ENCODE measurements at regions not wholly inside any gene's neighbourhood (a gene's known extent, or its start where the extent isn't known, plus 50 kb on each side); places are given as distances from the start of the nearest gene placed in this dataset.

- DNase-seq, result no peak
Measured at GRCh38 chr13:70473907-70474306, 365.7 kb upstream of the KLHL1 start.

GRCh38 chr13:70469077-70469476 is 360.8 kb upstream of the KLHL1 start:
- no peak for DNase-seq

- no peak for DNase-seq
Measured at GRCh38 chr13:70457474-70457873, 349.2 kb upstream of the KLHL1 start.

GRCh38 chr13:70448820-70449219 is 340.6 kb upstream of the KLHL1 start:
- DNase-seq, result no peak

- DNase-seq, result no peak
Measured at GRCh38 chr13:70432276-70432805, 324.1 kb upstream of the KLHL1 start.

- no peak for DNase-seq
Measured at GRCh38 chr13:70430256-70430655, 322.0 kb upstream of the KLHL1 start.

- DNase-seq, result no peak
Measured at GRCh38 chr13:70424928-70425327, 316.7 kb upstream of the KLHL1 start.

- DNase-seq, result no peak
Measured at GRCh38 chr13:70424428-70424827, 316.2 kb upstream of the KLHL1 start.

GRCh38 chr13:70415136-70415535 is 306.9 kb upstream of the KLHL1 start:
- DNase-seq, result no peak

GRCh38 chr13:70408865-70409264 is 300.6 kb upstream of the KLHL1 start:
- DNase-seq, result no peak

- no peak for DNase-seq
Measured at GRCh38 chr13:70407486-70407885, 299.2 kb upstream of the KLHL1 start.

GRCh38 chr13:70405266-70405665 is 297.0 kb upstream of the KLHL1 start:
- DNase-seq, result no peak

- DNase-seq, result no peak
Measured at GRCh38 chr13:70394031-70394548, 285.8 kb upstream of the KLHL1 start.

- no peak for DNase-seq
Measured at GRCh38 chr13:70391678-70392077, 283.4 kb upstream of the KLHL1 start.

- DNase-seq, result no peak
Measured at GRCh38 chr13:70390968-70391367, 282.7 kb upstream of the KLHL1 start.

- DNase-seq, result no peak
Measured at GRCh38 chr13:70390064-70390463, 281.8 kb upstream of the KLHL1 start.

- DNase-seq, result no peak
Measured at GRCh38 chr13:70388935-70389334, 280.7 kb upstream of the KLHL1 start.

GRCh38 chr13:70386919-70387318 is 278.7 kb upstream of the KLHL1 start:
- no peak for DNase-seq

GRCh38 chr13:70385852-70386251 is 277.6 kb upstream of the KLHL1 start:
- no peak for DNase-seq

GRCh38 chr13:70384156-70384555 is 275.9 kb upstream of the KLHL1 start:
- no peak for DNase-seq

GRCh38 chr13:70380809-70381208 is 272.6 kb upstream of the KLHL1 start:
- DNase-seq, result no peak

- no peak for DNase-seq
Measured at GRCh38 chr13:70375718-70376117, 267.5 kb upstream of the KLHL1 start.

GRCh38 chr13:70370924-70371323 is 262.7 kb upstream of the KLHL1 start:
- DNase-seq, result no peak

- no peak for DNase-seq
Measured at GRCh38 chr13:70366720-70367119, 258.5 kb upstream of the KLHL1 start.

GRCh38 chr13:70363991-70364390 is 255.7 kb upstream of the KLHL1 start:
- no peak for DNase-seq

Measured in CD4-positive, alpha-beta T cell treated with Interleukin-6 for 4 hours (primary cell).